ENCODE measurements at regions not wholly inside any gene's neighbourhood (a gene's known extent, or its start where the extent isn't known, plus 50 kb on each side); places are given as distances from the start of the nearest gene placed in this dataset.

GRCh38 chr7:120097774-120098173 lies 175.2 kb upstream of the KCND2 start:
- no peak for DNase-seq

DNA sequence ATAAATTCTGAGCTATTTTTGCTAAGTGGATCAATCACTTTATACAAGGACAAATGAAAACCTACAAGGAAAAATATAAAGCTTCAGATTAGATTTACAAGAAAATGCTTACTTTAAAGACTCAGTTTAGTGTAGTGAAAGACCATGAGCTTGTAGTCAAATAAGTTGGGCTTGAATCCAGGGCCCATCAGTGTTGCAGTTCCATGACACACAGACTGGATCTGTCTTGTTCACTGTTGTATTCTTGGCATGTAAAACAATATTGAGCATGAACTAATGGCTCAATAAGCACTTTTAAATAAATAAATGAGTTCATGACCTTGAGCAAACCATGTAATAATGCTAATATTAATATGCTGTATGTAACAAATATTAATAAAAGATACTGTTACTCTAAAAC lies 164.6 kb upstream of the KCND2 start:
- DNase-seq, result no peak

GRCh38 chr7:120110169-120110568 lies 162.8 kb upstream of the KCND2 start:
- no peak for DNase-seq

- DNase-seq, result no peak
These were observed 158.3 kb upstream of the KCND2 start for GRCh38 chr7:120114626-120115025.

- DNase-seq, result no peak
These were observed 149.4 kb upstream of the KCND2 start for GRCh38 chr7:120123528-120123927.

DNA sequence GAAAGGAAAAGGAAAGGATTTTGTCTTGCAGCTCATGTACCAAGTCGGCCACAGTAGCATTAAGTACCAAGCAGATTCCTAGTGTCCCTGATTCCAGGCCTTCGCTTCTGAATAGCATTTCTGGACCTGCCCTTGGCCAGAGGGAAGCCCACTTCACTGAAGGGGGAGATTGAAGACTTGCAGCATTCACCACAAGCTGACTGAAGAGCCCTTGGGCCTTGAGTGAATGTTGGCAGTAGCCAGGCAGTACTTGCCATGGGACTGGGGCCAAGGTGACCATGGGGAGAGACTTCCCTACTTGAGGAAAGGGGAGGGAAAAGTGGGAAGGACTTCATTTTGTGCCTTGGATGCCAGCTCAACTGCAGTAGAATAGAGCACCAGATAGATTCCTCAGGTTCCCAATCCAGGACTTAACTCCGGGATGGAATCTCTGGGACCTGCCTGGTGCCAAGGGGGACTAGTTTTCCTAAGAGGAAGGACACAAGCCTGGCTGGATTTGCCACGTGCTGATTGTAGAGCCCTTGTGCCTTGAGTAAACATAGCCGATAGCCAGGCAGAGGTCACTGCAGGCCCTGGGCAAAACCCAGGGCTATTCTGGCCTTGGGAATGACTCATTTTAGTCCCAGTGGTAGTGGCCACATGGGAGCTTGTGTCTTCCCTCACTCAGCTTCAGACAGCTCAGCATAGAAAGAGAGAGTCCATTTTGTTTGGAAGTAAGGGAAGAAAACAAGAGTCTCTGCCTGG lies 141.7 kb upstream of the KCND2 start:
- no peak for DNase-seq

GRCh38 chr7:120138497-120138896 lies 134.5 kb upstream of the KCND2 start:
- no peak for DNase-seq

DNA sequence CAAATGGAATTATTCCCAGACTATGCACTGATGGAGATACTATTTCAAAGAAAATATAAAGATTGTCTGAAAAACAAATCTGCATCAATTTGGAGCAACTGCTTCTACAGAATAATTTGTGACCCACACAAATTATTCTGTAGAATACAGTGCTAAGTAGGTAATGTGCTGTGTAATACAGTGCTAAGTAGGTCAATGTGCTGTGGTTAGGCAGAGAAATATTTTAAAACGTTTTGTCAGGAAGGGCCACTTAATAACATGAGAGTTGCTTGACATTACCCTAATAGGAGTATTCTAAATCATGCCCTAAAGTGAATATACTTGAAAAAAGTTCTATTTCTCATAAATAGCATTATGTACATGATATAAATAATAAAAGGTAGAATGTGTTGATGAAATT lies 116.5 kb upstream of the KCND2 start:
- DNase-seq, result no peak

DNA sequence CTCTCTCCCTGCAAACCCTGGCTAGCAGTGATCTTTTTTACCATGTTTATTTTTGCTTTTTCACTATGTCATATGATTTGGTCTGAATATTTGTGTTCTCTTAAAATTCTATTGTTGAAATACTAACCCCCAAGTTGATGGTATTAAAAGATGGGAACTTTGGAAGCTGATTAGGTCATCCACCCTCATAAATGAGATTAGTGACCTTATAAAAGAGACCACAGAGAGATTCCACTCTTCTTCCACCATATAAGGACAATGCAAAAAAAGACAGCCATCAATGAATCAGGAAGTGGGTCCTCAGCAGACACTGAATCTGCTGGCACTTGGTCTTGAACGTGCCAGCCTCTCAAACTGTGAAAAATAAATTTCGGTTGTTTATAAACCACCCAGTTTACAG lies 112.8 kb upstream of the KCND2 start:
- no peak for DNase-seq

GRCh38 chr7:120163449-120163848 lies 109.5 kb upstream of the KCND2 start:
- no peak for DNase-seq

GRCh38 chr7:120165227-120165626 lies 107.7 kb upstream of the KCND2 start:
- DNase-seq, result no peak

DNA sequence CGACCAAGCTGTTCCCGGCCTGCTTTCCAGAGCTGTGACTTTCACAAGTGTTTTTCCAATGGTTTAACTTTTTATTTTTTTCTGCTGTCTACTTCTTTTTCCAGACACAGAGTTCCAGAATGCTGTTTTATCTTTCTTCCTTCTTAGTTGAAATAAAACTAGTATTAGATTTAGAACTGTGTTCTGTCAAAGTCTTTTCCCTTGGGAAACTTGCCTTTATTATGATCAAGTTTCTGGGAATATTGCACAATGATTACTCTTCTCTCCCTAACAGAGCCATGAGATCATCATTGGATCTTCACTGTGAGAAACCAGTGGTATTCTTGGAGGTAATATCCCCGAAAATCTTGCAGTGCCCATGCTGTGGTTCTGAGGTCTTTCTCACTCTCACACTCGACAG lies 104.9 kb upstream of the KCND2 start:
- no peak for DNase-seq

DNA sequence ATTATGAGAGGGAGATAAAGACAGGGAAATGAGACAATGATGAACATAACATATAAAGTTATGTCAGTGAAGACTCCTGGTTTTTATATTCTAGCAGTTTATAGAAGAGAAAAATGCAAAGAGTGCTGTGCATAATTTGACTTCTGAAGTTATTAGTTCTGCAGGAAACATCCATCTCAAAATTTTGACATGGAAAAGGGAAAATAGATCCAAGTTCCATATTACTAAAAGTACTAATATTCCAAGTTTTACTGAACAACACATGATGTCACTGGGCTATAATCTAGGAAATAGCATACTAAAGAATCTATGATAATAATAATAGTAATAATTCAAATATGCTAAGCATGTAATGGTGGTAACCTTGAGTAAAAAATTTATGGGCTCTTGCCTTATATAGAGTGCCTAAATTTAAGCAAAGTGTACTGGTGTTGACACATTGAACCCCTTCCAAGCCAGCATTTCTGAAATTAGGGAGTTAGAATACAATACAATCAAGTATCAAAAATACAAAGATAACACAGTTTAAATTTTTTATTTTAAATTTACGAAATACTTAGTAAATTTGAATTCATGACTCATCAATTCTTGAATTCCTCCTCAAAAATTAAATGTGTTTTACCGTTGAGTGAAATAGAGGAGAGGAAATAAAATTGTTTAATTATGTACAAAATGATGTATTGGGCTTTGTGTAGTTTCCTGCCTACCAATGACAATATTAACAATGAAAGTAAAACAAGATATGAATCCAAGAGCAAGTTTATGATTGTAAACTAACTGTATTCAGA lies 102.8 kb upstream of the KCND2 start:
- DNase-seq, result no peak

DNA sequence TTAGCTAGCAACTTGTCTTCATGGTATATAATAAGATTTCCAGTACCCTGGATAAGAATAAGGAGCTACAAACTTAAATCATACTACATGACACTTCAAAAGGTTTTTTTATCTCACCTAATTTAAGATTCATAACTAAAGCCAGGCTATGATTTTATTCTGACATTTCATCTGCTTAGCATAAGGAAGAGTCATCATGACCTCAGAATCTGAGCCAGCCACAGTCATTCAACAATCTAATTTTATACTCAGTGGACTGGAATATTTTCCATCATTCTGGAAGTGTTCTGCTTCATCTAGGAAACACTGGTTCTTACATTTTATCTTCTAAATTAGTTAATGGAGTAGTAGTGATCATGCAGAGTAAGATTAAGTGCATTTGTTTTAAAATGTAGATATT lies 102.1 kb upstream of the KCND2 start:
- DNase-seq, result no peak

- DNase-seq, result no peak
These were observed 101.6 kb upstream of the KCND2 start for GRCh38 chr7:120171406-120171805.

GRCh38 chr7:120180221-120180620 lies 92.8 kb upstream of the KCND2 start:
- no peak for DNase-seq

- no peak for DNase-seq
These were observed 91.5 kb upstream of the KCND2 start for GRCh38 chr7:120181499-120181898.

GRCh38 chr7:120184866-120185265 lies 88.1 kb upstream of the KCND2 start:
- no peak for DNase-seq

DNA sequence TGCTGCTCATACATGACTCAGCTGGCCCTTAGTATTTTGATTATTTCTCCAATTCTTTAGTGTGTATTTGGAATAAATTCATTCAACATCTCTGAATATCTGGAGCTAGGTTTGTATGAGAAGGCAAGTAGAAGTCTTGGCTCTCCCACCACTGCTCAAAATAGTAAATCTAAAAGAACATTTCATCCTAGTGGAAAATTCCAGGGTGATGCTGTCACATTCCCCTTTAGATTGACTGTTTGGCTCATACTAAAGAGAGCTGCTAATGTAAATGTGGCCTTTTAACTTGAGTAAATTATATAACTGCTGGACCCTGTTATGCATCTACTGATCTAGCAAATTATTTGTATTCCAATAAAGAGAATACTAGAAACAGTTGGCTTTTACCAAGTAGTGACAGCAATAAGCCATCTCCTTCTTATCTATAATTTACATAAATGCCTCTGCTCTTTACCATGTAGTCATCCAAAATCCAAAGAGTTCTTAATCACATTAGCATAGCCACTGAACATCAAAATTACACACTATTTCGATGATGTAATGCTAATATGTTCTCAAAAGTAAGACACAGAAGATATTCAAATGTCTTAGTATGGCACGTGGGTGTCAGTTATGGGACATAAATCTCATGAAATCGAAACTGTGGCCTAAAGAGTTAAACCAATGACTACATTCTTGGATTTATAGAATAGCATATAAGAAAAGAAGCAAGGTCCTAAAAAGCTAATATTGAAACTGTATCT lies 86.9 kb upstream of the KCND2 start:
- DNase-seq, result no peak

- DNase-seq, result no peak
These were observed 86.3 kb upstream of the KCND2 start for GRCh38 chr7:120186688-120187087.

- no peak for DNase-seq
These were observed 83.4 kb upstream of the KCND2 start for GRCh38 chr7:120189623-120190022.

- DNase-seq, result no peak
These were observed 82.9 kb upstream of the KCND2 start for GRCh38 chr7:120190109-120190508.

GRCh38 chr7:120190566-120190965 lies 82.4 kb upstream of the KCND2 start:
- DNase-seq, result no peak
